NCI-H774 (cell line): ENCODE measurements at regions not wholly inside any gene's neighbourhood (a gene's known extent, or its start where the extent isn't known, plus 50 kb on each side); places are given as distances from the start of the nearest gene placed in this dataset.
"Not testable (repeated sequence)": the region's sequence is repeated elsewhere in the genome, so short reads cannot be mapped to it uniquely, and the experiment has no call there.

Experiments
- DNase-seq: peaks from one replicate; lab custom pipeline; 2025; lab: John Stamatoyannopoulos, UW

- DNase-seq, result no peak
Measured at GRCh38 chrX:54615109-54615508, 85.1 kb downstream of the GNL3L start.

- DNase-seq, result no peak
Measured at GRCh38 chrX:54633641-54634040, 103.6 kb downstream of the GNL3L start.

GRCh38 chrX:54639018-54639345 is 109.0 kb downstream of the GNL3L start:
- DNase-seq, result no peak

GRCh38 chrX:54639346-54640102 is 109.5 kb downstream of the GNL3L start:
- DNase-seq, result peak; percentile 86

DNA sequence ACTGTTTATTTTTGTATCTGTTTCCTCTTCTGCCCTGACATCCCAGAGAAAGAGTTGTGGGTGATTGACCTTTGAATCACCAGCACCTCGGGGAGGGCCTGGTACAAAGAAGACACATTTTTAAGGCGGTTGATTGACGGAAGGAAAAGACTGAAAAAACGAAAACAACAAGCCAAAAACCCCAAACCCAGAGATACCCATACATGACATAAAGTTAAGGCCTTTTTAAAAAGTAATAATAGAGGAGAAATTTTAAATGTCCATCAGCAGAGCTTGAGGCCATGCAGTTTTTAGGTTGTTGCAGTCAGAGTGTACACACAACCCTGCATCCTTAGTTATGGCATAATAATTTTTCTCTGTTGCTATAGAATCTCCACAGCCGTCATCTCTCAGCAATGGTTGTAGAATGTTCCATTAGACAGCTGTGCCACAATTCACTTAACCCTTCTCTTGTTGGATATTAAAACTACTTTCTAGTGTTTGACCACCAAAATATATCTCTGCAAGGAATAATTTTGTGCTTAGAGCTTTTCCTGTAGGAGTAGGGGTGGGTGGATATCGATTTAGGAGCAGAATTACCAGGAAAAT is 110.2 kb downstream of the GNL3L start:
- DNase-seq, result no peak

GRCh38 chrX:54640736-54641135 is 110.7 kb downstream of the GNL3L start:
- no peak for DNase-seq

- no peak for DNase-seq
Measured at GRCh38 chrX:54641530-54641929, 111.5 kb downstream of the GNL3L start.

DNA sequence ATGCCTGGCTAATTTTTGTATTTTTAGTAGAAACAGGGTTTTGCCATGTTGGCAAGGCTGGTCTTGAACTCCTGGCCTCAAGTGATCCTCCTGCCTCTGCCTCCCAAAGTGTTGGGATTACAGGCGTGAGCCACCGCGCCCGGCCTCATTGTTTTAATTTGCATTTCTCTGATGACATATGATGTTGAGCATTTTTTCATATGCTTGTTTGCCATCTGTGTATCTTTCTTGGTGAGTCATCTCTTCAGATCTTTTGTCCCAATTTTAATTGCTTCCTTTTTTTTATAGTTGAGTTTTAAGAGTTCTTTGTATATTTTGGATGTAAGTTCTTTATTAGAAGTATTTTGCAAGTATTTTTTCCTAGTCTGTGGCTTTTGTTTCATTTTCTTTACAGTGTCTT is 117.6 kb downstream of the GNL3L start:
- not testable (repeated sequence) for DNase-seq

GRCh38 chrX:54659547-54659946 is 129.5 kb downstream of the GNL3L start:
- DNase-seq, result no peak

- no peak for DNase-seq
Measured at GRCh38 chrX:54675762-54676161, 122.3 kb downstream of the ITIH6 start.

DNA sequence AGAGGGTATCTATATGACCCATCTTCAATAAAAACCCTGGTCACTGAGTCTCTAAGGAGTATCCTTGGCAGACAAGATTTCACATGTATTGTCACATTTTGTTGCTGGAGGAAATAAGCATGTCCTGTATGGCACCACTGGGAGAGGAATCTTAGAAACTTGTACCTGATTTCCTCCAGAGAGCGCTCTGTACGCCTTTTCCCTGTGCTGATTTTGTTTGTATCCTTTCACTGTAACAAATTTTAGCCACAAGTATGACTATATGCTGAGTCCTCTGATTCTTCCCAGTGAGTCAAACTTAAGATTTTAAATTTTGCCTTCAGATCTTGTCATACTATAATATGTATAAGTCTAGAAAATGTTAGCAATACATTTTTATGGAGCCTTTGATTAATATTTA is 102.8 kb downstream of the ITIH6 start:
- no peak for DNase-seq

DNA sequence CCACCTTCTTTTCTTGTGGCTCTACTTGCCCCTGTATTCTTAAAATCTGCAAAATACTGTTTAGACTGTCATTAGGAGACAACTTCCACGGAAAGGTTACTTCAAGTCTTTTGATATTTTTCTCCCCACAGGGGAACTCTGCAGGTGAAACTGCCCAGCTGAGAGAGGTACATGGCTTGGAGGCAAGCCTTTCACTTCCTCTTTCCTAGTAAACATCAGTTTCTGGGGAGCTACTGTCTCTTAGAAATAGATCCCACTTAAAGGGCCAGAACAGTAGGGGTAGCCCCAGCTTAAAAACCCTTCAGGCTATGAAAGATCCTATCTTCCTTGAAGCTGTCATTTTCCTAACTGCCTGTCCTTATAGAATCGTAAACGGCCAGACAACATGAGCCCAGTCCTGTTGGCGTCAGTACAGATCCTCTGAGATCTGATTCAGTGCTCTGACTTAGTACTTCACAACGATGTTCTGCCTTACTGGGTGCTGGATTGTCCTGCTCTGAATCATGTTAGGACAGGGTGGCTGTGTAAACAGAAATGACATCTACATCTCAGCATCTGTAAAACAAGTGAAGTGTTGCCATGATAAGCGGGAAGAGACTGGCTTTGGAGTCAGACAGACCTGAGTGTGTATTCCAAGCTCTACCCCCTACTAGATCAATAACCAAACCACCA is 102.1 kb downstream of the ITIH6 start:
- no peak for DNase-seq
